Retina (tissue), 1 donor: ENCODE measurements at regions not wholly inside any gene's neighbourhood (a gene's known extent, or its start where the extent isn't known, plus 50 kb on each side); places are given as distances from the start of the nearest gene placed in this dataset.

ENCODE experiments used
- DNase-seq: peaks from one replicate; pipeline ENCODE4 v3.0.0-alpha.2; 2016

DNA sequence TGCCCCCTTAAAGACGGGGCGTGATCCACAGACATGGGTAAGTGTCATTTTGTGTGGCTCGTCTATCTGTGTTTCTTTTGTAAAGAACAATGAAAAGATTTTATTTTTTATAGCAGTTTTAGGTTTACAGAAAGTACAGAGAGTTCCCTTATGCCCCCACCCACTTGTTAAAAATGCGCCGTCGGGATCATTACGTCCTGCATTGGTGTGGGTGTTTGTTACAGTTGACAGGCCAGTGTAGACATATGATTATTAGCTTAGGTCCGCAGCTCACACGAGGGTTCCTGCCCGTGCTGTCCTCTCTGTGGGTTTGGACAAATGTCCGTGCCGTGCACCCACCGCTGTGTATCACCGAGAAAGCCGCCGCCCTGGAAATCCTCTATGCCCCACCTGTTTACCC lies 50.5 kb downstream of the RGS12 start:
- DNase-seq: no peak

DNA sequence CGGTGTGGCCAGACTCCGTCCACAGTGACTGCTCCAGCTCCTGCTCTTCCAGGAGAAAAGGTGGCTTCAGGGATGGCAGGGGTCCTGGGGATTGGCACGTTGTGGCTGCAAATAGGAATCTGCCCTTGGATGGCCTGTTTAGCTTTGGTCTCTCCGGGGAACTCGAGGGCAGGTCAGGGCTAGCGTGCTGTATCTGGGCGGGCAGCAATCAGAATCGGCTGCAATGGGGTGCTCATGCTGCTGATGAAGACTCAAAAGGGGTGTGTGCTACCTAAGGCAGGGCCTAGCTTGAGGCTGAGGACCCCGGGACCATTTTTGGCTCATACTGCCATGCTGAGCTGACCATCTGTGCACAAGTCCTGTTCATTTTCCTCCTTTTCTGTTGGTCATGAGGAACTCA lies 51.3 kb downstream of the RGS12 start:
- no peak for DNase-seq

DNA sequence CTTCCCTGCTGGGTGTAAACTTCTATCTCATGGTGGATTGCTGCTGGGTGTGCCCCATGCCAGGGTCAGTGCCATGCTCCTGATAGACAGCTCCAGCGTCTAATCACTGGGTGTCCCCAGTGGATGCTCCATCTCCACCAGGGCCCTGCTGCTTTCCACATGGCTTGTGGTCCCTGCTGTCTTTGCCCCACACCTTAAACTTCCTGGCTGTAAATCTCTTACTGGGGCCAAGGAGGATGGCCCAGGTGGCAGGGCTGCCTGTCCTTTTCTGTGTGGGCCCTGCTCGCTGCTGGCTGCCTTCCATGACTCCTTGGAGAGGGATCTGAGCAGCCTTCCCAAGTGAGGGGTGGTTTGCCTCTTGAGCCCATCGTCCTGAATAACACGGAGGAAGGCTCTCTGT lies 51.8 kb downstream of the RGS12 start:
- no peak for DNase-seq

DNA sequence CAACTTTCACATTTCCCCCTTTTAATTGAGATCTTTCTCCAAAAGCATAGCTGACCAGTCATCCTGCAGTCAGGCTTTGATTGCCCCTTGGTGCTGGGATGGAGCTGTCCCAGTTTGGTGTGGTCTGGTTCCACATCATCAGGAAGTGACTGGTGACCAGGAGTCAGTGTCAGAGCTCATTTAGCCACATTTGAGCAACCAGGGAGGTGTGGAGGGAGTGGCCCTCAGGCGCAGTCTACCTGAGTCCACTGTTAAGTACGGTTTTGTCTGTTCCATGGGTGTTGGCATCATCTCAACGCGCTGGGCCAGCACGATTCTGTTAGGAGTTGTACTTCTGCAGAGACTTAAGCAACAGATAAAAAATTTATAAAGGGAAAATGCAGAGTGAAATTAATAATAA lies 52.6 kb downstream of the RGS12 start:
- no peak for DNase-seq

DNA sequence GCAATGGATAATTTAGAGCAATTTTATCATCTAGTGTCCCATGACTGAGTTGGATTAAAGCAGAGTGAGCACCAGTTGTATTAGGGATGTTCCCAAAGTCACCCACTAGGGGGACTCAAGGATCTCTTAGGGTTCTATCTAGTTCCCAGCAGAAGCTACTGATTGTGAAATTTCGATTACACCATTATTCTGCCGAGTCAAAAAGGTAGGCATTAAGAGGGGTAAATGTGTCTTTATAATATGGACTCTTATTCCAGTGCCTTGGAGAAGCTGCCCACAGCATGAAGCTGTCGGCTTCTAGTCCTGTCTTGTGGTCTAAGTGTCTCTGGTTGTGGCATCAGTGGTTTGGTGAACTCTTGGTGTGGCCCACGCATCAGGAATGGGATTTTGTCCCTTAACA lies 53.3 kb downstream of the RGS12 start:
- no peak for DNase-seq

DNA sequence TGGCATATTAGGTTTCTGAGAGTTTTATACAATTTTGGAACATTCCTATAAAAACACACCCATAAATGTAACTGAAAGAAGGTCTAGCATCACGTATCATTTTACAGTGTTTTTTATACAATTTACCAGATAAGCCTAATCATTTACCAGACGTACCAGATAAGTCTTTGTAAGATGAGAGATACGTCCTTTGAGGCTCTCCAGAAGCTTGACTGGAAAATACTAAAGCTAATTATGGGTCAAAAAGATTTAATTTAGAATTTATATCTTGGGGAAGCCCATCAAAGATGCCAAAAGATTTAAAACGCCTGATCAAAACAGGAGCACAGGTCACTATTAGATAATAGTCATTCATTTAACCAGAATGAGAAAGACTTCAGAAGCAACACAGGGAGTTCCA lies 55.0 kb downstream of the RGS12 start:
- no peak for DNase-seq

DNA sequence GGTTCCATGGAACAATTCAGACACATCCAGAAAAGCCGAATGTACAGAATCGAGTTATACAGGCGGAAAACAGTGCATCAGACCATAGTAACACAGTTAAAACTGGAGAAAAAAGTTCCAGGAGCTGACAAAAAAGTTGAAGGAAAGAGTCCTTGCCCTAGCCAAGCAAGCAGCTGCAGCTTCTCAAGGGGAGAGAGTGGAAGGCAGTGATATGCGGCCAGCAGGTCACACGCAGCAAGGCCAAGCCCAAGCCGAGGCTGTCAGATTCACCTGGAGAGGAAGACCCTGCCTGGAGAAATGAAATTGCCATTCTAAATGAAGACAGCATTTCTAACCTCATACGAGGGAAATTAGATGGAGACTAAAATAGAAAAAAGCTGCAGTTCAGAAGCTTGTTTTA lies 55.8 kb downstream of the RGS12 start:
- DNase-seq: no peak

DNA sequence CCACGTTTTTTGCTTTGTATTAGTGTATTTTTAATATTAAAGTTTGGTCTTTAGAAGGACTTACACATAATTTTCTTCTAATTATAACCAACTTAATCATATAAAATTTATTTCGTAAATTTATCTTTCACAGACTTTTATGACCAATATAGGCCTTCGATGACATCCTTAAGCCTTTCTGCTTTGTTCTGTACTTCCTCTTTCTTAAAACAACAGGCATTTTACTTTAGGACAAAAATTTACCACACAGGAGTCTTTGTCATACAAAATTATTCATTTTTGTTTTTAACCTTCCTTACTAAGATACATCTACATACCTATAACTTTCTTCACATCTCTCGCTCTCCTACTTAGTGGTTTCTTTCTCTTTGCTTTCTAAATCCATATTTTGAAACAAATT lies 56.3 kb downstream of the RGS12 start:
- DNase-seq: no peak

DNA sequence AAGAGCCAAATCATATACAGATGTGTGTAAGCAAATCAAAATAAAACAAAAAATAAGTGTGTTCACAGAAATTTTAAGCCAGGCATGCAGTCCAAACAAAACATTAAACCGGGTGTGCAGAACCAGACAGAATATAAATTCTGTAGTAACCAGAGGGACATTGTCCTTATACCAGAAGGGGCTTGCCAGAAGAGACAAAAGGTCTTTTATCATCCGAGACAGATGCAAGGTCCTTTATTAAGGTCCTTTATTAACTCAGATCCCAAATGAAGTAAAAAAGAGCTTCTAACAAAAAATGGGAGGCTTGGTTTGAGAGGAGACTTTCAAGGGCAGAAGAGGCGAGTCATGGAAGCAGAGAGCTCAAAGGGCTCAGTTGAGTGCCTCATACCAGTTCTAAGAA lies 59.2 kb downstream of the RGS12 start:
- no peak for DNase-seq

DNA sequence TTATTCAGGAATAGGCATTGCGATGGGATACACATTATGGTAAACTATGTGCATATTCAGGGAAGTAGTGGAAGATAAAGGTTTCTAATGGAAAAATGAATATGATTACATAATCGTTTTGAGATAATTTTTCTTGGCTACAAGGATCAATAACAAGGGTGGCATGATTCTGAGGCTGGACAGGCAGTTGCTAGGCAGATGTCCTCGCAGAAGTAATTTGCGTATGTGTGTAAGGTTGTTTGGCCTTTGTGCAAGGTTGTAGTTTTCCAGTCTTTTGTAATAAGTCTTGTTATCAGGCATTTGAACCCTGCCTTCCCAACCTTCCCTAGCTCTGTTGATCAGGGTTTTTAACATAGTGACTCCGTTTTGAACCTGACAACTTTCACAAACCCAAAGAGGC lies 59.7 kb downstream of the RGS12 start:
- DNase-seq: no peak

DNA sequence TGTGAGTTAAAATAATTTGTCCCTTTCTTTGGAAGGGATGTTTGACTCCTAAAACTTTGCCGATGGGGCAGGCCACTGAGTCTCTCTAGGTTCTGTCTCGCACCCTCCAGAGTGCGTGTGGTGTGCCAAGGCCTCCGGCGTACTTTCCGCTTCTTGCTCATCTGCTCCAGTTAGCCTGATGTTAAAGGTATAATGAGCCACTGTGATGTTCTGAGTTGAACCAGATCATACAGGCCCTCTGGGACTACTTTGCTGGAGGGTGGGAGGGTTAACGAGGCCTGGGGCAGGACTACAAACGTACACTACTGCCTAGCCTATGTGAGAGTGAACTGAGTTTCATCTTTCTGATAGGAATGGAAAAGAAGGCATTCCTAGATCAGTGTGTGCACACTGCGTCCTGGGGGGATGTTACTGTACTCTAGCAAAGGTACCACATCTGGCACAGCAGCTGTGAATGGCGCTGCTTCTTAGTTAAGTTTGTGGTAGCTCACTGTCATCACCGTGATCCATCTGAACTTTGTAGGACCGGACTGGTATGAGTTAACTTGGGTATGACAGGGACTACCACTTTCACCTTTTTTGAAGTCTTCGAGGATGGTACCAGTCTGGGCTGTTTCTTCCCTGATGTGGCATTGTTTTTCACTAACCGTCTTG lies 60.2 kb downstream of the RGS12 start:
- DNase-seq: no peak

DNA sequence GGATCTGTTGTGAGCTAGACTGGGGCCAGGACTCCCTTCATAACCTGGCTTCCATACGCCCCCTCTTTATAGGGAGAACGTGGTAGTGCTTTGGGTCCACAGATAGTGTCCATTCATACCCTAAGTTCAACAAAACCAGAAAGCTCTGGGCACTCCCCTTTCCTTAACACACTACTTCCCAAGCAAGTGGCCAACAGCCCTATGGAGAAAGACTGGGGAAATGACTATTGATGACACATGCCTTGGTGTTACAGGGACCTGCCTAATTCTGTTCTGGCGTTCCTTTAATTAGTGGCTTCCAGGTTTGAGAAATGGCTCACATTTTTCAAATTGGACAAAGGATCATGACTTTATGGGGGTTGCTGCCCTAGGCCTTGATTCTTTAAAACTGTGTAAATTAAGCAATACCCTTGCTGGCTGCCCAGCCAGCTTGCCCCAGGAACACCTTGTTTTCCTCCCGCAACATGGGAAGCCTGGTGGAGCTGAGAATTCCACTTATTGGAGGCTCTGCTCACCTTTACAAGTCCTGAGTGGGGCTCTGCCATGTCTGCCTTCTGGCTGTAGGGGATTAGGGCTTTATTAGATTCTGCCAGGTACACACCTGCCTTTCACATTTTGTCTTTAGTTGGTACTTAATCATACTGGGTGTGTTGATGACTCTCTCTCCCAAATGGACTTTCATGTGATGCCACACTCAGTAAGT lies 61.1 kb downstream of the RGS12 start:
- no peak for DNase-seq

DNA sequence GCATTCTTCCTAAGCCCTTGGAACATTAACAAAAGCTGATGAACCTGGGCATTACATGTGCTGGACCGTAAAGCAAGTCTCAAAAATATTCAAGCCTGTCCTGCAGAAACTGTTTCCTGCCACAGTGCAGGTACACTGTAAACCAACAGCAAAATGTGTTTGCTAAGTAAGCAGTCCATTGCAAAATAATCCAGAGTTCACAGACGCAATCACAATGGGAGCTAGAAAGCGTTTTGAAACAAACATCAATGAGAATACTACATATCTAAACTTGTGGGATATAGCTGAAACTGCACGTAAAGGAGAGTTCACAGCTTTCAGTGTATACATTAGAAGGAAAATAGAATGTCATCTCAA lies 61.6 kb downstream of the RGS12 start:
- no peak for DNase-seq

DNA sequence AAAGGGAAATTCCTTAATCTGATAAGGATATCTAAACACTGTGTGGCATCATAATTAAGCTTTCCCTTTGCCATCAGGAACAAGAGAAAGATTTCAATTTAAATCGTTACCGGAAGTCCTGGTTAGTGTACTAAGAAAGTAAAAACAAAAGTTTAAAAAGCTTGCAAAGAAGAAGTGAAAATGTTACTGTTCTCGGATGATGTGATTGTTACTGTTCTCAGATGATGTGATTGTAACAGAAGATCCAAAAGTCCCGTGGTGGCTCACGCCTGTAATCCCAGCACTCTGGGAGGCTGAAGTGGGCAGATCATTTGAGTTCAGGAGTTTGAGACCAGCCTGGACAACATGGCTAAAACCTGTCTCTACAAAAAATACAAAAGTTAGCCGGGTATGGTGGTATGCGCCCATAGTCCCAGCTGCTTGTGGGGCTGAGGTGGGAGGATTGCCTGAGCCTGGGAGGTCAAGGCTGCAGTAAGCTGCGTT lies 62.5 kb downstream of the RGS12 start:
- no peak for DNase-seq

DNA sequence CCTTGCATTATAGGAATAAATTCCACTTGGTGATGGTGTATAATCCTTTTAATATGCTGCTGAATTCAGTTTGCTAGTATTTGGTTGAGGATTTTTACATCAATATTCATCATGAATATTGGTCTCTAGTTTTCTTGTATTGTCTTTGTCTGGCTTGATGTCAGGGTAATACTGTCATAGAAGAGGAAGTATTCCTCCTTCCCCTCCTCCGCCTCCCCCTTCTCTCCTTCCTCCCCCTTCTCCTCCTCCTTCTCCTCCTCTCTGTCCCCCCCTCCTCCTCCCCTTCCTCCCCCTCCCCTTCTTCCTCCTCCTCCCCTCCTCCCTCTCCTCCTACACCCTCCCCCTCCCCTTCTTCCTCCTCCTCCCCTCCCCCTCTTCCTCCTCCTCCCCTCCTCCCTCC lies 65.8 kb downstream of the RGS12 start:
- no peak for DNase-seq

DNA sequence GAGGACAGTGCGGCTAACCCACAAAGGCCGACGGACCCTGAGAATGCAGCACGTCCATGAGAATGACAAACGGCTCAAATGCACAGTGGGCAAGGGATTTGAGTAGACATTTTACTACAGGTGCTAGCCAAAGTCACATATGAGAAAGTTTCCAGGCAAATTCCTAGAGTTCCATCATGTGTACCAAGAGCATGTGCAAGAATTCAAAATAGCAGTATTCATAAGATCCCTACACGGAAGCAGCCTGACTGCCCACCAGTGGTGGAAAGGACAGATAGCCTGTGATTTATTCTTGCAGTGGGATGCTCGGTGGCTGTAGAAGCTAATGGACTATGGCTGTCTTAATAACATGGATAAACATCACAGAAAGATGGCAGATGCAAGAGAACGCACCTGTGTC lies 68.0 kb downstream of the RGS12 start:
- no peak for DNase-seq

DNA sequence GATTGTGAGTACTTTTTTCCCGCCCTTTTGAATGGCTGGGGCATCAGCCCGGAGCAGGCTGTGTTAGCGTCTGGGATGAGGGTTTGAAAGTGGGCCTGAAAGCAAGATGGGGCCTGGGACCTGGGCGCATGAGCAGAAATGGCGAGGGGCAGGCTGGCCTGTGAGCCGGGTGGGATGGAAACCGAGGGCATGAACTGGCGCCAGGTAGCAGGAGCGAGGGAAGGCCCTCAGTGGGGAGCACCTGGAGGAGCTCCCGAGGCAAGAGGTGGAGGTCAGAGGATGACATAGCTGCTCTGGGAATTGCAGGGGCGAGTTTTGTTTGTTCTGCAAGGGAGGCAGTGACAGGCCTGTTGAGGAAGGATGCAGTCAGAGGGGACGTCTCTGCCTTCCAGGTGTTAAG lies 68.6 kb downstream of the RGS12 start:
- no peak for DNase-seq

DNA sequence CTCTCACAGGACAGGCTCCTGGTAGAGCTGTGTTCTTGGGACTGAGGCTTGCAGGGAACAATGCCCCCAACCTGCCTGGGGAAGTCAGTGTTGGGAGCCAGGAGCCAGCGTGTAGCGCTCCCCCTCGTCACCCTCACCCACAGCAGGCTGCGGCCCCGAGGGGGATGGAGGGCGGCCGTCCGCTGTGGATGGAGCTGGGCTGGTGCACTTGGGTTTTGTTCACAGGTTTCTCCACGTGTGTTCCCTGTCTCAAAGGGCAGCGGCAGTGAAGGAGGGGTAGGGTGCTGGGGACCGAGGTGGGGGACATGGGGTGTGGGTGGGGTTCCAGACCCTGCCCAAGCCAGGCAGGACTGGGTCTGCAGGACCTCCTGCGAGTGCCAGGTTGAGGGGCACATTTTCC lies 69.1 kb downstream of the RGS12 start:
- no peak for DNase-seq

DNA sequence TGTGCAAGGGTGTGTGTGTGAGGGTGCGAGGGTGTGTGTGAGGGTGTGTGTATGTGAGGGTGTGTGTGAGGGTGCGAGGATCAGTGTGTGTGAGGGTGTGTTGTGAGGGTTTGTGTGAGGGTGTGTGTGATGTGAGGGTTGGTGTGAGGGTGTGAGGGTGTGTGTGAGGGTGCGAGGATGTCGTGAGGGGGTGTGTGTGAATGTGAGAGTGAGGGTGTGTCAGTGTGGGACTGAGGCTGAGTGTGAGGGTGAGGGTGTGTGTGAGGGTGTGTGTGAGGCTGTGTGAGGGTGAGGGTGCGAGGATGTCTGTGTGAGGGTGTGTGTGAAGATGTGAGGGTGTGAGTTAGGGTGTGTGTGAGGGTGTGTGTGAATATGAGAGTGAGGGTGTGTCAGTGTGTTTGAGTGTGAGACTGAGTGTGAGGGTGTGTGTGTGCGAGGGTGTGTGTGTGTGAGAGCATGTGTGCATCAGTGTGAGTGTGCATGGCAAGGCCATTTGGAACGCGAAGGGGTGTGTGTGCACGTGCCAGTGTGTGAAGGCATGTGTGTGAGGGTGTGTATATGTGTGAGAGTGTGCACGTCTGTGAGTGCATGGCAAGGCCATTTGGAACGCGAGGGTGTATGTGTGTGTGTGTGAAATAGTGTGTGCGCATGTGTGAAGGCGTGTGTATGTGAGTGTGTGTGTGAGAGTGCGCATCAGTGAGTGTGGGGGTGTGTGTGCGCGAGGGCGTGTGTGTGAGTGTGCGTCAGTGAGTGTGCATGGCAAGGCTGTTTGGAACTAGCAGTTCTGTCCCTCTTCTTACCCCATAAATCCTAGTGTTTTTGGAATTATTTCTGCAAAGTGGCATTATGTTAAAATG lies 69.8 kb downstream of the RGS12 start:
- no peak for DNase-seq

DNA sequence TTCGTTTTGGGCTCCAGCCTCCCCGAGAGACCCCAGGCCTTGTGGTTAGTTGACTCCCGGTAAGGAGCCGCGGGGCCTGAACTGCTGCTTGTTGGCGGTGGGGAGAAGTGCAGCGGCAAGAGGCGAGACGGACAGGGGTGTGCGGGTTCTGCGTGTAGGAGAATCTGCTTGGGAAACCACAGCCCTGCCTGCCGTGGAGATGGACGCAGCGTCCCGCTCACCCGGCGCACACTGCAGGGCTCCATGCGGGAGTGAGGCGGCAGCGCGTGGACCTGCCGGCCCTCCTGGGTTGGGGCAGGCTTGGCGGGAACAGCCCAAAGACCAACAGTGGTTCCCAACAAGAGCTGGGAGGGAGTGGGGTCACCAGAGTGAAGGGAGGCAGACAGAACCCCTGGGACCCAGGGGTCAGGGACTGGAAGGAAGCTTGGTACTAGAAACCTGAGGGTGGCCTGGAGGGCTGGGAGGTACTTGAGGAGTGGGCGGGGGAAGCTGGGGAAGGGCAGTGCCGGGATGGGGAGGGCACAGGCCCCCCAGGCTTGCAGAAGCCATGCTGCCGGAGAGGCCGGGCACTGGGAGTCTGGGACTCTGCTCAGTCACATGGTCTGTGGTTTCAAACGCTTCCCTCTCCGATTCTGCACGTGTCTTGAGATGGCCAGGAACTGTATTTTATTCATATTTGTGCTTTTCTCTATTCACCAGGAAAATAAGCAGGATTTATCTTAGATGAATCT lies 70.8 kb downstream of the RGS12 start:
- DNase-seq: no peak

DNA sequence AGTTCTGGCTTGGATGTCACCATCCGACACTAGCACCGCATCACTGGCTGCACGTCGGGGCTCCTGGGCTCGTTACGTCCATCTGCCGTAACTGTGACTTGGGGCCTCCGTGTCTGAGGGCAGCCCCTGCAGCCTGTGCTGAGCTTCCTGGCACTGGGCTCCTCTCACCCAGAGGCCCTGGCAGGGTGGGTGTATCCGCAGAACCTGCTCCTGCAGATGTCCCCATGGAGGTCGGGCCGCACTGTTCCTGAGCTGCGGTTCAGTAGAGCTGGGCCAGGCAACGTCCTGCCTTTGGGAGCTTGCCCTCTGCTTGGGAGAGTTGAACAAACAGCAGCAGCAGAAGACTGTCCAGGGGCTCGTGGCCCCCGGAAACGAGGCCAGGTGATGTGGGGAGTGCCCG lies 71.4 kb downstream of the RGS12 start:
- no peak for DNase-seq

DNA sequence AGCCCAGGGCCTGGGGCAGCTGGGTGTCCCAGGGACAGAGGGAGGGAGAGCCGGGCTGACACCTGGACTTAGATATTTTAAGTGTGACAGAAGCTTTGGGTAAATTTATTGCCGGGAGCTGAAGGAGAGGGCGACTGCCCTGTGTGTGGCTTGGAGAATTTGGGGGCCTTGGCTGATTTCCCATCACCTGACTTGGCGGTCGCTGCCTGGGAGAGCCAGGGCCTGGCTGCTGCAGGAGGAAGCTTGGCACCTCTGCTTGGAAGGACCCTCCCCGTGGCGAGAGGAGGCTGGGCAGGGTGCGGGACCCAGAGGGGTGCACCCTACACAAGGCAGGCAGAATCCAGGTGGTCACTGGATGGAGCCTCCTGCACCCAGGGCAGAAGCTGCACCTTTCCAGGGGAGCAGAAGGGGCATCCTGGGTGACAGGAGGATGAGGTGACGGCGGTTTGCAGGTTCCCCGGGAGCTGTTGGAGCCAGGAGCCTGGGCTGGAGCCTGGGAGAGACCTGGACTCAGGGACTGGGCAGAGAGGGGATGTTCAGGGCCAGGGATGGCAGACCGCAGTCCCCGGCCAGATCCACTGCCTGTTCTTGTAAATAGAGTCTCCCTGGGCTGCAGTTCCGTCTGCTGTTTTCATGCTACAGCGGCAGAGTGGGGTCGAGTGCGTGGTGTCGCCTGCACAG lies 72.0 kb downstream of the RGS12 start:
- no peak for DNase-seq

DNA sequence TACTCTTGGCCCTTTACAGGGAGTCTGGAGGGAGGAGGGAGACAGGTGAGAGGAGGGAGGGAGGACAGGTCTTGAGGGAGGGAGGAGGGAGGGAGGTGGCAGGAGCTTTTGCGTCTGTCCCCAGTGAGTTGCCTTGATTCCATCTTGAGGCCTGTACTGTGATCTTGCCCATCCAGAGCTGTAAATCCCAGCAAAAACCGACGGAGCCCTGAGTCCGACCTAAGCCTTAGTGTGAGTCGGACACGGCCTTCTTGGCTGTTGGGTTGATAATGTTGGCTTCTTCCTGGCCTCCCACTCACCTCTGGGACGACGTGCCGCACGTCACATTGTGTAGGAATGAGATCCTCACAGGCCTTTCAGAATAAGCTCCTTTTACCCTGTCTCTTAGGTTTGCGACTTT lies 72.5 kb downstream of the RGS12 start:
- no peak for DNase-seq
